ENCODE measurements at regions not wholly inside any gene's neighbourhood (a gene's known extent, or its start where the extent isn't known, plus 50 kb on each side); places are given as distances from the start of the nearest gene placed in this dataset.

DNA sequence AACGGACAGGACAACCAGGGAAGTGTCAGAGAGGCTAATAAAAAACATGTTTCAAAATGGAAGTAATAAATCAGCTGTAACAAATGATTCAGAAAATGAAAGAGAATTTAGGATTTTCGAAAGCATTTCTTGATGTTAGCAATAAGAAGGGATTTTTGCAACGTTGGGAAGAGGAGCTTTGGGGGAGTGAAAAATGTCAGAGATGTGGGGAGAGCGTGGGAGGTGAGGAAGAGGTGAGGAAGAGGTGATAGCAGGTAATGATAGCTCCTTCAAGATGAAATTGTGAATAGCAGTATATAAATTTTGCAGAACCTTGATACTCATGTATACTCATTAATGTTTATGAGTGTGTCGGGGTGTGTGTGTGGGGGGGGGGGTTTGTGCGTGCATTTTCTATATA is 76.2 kb upstream of the COX10 start:
- Histone ChIP-seq H3K27ac (replicated peaks) (no peak overlapping the region), H3K4me1 (no peaks in the 10 kb centered on the region), H3K27me3 (ENCODE audit: low read depth) (no peaks in the 10 kb centered on the region), H3K4me3 (no peak overlapping the region), H3K9me3 (replicated peaks) (no peaks in the 10 kb centered on the region), H3K36me3 (no peaks in the 10 kb centered on the region)
- DNase-seq, result no peak
- TF ChIP-seq CTCF (IDR thresholded peaks at IDR 0.05; ENCODE audit: borderline replicate concordance), result no peak
- intact Hi-C loops (cut with micrococcal nuclease), result no loop called here

- H3K4me3 ChIP-seq, result no peak overlapping the region
- H3K36me3 ChIP-seq, result no peaks in the 10 kb centered on the region
- intact Hi-C loops (cut with micrococcal nuclease), result no loop called here
- H3K27ac ChIP-seq (replicated peaks), result no peak overlapping the region
- H3K9me3 ChIP-seq (replicated peaks), result no peaks in the 10 kb centered on the region
- TF ChIP-seq CTCF (IDR thresholded peaks at IDR 0.05; ENCODE audit: borderline replicate concordance), result no peak
- H3K27me3 ChIP-seq (ENCODE audit: low read depth), result no peaks in the 10 kb centered on the region
- no peak for DNase-seq
- H3K4me1 ChIP-seq, result no peaks in the 10 kb centered on the region
These were observed 75.3 kb upstream of the COX10 start for GRCh38 chr17:13994050-13994449.

DNA sequence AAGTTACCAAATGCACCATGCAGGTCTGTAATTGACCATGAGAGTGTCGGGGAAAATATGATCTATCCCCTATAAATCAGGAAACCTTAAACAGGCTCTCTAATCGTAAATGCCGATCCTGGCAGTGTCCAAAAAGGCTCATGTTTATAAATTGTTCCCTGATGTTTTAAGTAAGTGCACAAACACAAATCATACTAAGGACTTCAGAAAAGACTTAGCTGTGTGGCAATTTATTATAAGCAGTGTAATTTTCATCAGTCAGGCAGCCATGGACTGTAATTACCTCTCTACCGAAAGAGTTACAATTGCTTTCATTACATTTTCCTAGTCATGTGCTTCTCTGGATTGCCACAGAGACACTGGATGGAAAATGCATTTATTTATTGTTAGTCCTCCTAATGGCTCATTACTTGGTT is 73.4 kb upstream of the COX10 start:
- no peaks in the 10 kb centered on the region for H3K36me3 ChIP-seq
- H3K9me3 ChIP-seq (replicated peaks), result no peaks in the 10 kb centered on the region
- H3K4me1 ChIP-seq, result no peaks in the 10 kb centered on the region
- H3K27me3 ChIP-seq (ENCODE audit: low read depth), result no peaks in the 10 kb centered on the region
- H3K27ac ChIP-seq (replicated peaks), result no peak overlapping the region
- DNase-seq, result no peak
- no peak overlapping the region for H3K4me3 ChIP-seq
- intact Hi-C loops (cut with micrococcal nuclease), result no loop called here
- TF ChIP-seq CTCF (IDR thresholded peaks at IDR 0.05; ENCODE audit: borderline replicate concordance), result no peak

DNA sequence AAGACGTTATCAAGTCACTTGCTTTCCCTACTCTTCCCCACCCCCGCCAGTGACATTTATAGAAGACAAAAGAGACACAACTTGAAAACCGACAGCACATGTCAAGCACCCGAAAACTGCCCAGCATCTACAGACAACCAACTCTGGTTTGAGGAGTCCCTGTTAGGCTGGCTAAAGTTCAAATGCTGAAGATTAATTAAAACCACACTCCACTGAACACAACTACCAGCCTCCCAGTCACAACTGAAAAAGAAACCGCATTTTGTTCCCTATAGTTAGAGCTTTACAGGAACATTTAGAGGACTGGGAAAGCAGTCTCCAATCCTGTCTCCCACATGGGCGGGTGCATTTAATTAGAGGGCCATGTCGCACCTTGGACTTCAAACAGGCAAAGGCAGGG is 73.0 kb upstream of the COX10 start:
- intact Hi-C loops (cut with micrococcal nuclease), result no loop called here
- no peaks in the 10 kb centered on the region for H3K4me1 ChIP-seq
- no peaks in the 10 kb centered on the region for H3K36me3 ChIP-seq
- H3K4me3 ChIP-seq, result no peak overlapping the region
- TF ChIP-seq CTCF (IDR thresholded peaks at IDR 0.05; ENCODE audit: borderline replicate concordance), result no peak
- no peaks in the 10 kb centered on the region for H3K9me3 ChIP-seq (replicated peaks)
- no peaks in the 10 kb centered on the region for H3K27me3 ChIP-seq (ENCODE audit: low read depth)
- no peak for DNase-seq
- H3K27ac ChIP-seq (replicated peaks), result no peak overlapping the region

GRCh38 chr17:13996748-13997147 is 72.6 kb upstream of the COX10 start:
- no peaks in the 10 kb centered on the region for H3K36me3 ChIP-seq
- no peaks in the 10 kb centered on the region for H3K4me1 ChIP-seq
- DNase-seq, result no peak
- no peaks in the 10 kb centered on the region for H3K27me3 ChIP-seq (ENCODE audit: low read depth)
- no peak overlapping the region for H3K4me3 ChIP-seq
- no peak for TF ChIP-seq CTCF (IDR thresholded peaks at IDR 0.05; ENCODE audit: borderline replicate concordance)
- H3K27ac ChIP-seq (replicated peaks), result no peak overlapping the region
- intact Hi-C loops (cut with micrococcal nuclease), result no loop called here
- H3K9me3 ChIP-seq (replicated peaks), result no peaks in the 10 kb centered on the region
